OCI-LY1 (cell line): ENCODE measurements at regions not wholly inside any gene's neighbourhood (a gene's known extent, or its start where the extent isn't known, plus 50 kb on each side); places are given as distances from the start of the nearest gene placed in this dataset.

Source experiments
- CTCF ChIP-seq: fragments of 200-600 bp; sonication (generic), shearing (Covaris generic); IDR thresholded peaks from 2 replicates; pipeline ENCODE4 v1.5.1; 2017; ENCODE audit warnings: mild to moderate bottlenecking, antibody characterized with exemption, low read length, moderate library complexity, mixed read lengths
- EZH2 ChIP-seq: fragments of 200-600 bp; sonication (generic), shearing (Covaris generic); IDR thresholded peaks from 2 replicates; pipeline ENCODE4 v1.8.0; 2017; ENCODE audit warnings: borderline replicate concordance, mixed run types, mild to moderate bottlenecking, antibody characterized with exemption, low read length, moderate library complexity, mixed read lengths

- no peak for TF ChIP-seq CTCF
- TF ChIP-seq EZH2, result no peak
These were observed 347.6 kb downstream of the RNF144A start for GRCh38 chr2:7264791-7265190.
